ENCODE measurements at regions not wholly inside any gene's neighbourhood (a gene's known extent, or its start where the extent isn't known, plus 50 kb on each side); places are given as distances from the start of the nearest gene placed in this dataset.
A peak's percentile ranks its signal among the peaks of the same experiment; 100 is the strongest.

GRCh38 chr2:59741840-59742239 is 811.6 kb downstream of the BCL11A start:
- Histone ChIP-seq H3K27me3 (no peaks in the 10 kb centered on the region), H3K4me1 (no peaks in the 10 kb centered on the region), H3K27ac (no peak overlapping the region), H3K4me3 (no peak overlapping the region), H3K9me3 (no peaks in the 10 kb centered on the region), H3K36me3 (no peaks in the 10 kb centered on the region)
- no peak for TF ChIP-seq CTCF (IDR thresholded peaks at IDR 0.05)
- no peak for TF ChIP-seq POLR2A (IDR thresholded peaks at IDR 0.05)
- no peak for DNase-seq

DNA sequence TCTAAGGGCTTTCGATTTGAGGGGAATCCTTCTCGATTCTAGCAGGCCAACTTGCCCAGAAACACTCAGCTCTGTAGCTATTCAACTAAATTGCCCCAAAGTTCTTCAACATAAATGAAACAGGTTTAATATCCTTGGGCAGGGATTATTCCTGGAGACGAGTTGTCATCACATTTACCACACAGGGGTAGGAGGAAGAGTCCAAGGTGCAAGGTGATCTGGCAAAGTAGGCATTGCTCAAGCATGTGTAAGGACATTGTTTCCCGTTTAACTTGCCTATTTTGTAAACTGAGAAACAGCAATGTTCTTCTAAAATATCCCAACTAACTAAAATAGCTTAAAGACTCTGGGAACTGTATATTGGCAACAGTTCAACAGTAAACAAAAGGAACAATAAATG is 814.3 kb downstream of the BCL11A start:
- Histone ChIP-seq H3K27ac (no peak overlapping the region), H3K9me3 (no peaks in the 10 kb centered on the region), H3K4me3 (no peak overlapping the region), H3K36me3 (no peaks in the 10 kb centered on the region), H3K27me3 (no peaks in the 10 kb centered on the region), H3K4me1 (no peaks in the 10 kb centered on the region)
- TF ChIP-seq POLR2A (IDR thresholded peaks at IDR 0.05): no peak
- DNase-seq: peak in 1 of 3 donors; percentile 48

GRCh38 chr2:59737299-59737698 is 816.2 kb downstream of the BCL11A start:
- TF ChIP-seq CTCF (IDR thresholded peaks at IDR 0.05) (no peak), POLR2A (IDR thresholded peaks at IDR 0.05) (no peak)
- Histone ChIP-seq H3K27me3 (no peaks in the 10 kb centered on the region), H3K36me3 (no peaks in the 10 kb centered on the region), H3K9me3 (no peaks in the 10 kb centered on the region), H3K4me3 (no peak overlapping the region), H3K27ac (no peak overlapping the region), H3K4me1 (no peaks in the 10 kb centered on the region)
- no peak for DNase-seq

DNA sequence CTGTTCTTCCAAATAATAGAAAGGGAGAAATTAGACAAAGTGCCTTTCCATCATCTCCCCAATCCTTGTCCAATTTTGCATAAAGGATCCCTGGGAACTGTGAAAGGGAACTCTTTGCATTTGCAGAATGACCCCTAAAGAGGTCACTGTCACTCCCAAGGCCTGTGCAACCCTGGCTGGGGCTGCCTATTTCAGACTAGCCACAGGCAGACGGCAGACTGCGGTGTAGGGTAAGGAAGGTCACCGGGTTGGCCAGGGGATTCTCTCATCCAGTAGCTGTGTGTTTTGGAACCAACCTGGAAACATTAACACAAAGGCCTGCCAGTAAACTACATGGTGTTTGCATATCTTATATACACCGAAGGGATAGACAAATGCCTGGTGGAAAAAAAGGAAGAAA is 818.7 kb downstream of the BCL11A start:
- Histone ChIP-seq H3K4me1 (no peaks in the 10 kb centered on the region), H3K36me3 (no peaks in the 10 kb centered on the region), H3K27me3 (no peaks in the 10 kb centered on the region), H3K9me3 (no peaks in the 10 kb centered on the region), H3K27ac (no peak overlapping the region), H3K4me3 (no peak overlapping the region)
- DNase-seq: no peak
- TF ChIP-seq POLR2A (IDR thresholded peaks at IDR 0.05): no peak
- no peak for TF ChIP-seq CTCF (IDR thresholded peaks at IDR 0.05)

DNA sequence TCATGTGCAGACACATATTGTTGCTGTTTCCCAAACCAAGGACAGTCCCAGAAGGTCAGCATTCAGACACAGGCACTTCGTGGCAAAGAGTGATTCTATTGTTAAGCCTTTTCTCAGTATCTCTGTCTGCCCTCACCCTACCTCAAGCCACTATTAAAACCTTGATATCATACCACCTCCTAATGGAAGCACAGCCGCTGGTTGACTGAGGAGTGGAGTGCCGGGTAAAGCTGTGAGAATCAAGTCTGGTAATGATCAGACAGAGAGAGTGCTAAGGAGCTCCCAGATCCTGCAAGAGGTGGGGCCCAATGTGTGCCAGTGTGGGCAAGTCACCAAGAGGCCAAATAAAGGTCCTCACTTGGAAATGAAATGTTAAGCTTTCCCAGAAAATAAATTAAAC is 819.5 kb downstream of the BCL11A start:
- DNase-seq: no peak
- Histone ChIP-seq H3K4me1 (no peaks in the 10 kb centered on the region), H3K36me3 (no peaks in the 10 kb centered on the region), H3K27ac (no peak overlapping the region), H3K9me3 (no peaks in the 10 kb centered on the region), H3K27me3 (no peaks in the 10 kb centered on the region), H3K4me3 (no peak overlapping the region)
- no peak for TF ChIP-seq CTCF (IDR thresholded peaks at IDR 0.05)
- TF ChIP-seq POLR2A (IDR thresholded peaks at IDR 0.05): no peak

DNA sequence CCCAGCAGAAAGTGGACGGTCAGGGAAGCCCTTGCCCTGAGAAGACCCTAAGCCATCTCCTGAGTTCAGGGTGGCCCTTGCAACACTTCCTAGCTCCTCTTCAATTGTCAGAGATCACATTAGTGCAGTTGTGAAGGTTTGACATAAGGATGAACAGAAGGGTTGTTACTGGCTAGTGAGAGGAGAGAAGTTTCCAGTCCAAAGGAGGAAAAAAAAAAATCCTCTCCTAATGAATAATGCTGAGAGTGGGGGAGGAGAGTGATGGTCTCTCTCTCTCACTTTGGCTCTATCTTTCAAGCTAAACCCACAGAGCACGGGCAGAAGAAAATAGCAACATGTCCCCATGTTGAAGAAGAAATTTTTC is 819.9 kb downstream of the BCL11A start:
- Histone ChIP-seq H3K4me1 (no peaks in the 10 kb centered on the region), H3K9me3 (no peaks in the 10 kb centered on the region), H3K4me3 (no peak overlapping the region), H3K36me3 (no peaks in the 10 kb centered on the region), H3K27ac (no peak overlapping the region), H3K27me3 (no peaks in the 10 kb centered on the region)
- no peak for TF ChIP-seq CTCF (IDR thresholded peaks at IDR 0.05)
- TF ChIP-seq POLR2A (IDR thresholded peaks at IDR 0.05): no peak
- no peak for DNase-seq

Data from Peyer's patch (tissue), 4 donors.